ENCODE measurements at regions not wholly inside any gene's neighbourhood (a gene's known extent, or its start where the extent isn't known, plus 50 kb on each side); places are given as distances from the start of the nearest gene placed in this dataset.
"Not testable (repeated sequence)": the region's sequence is repeated elsewhere in the genome, so short reads cannot be mapped to it uniquely, and the experiment has no call there.

- TF ChIP-seq, protein P1, sequence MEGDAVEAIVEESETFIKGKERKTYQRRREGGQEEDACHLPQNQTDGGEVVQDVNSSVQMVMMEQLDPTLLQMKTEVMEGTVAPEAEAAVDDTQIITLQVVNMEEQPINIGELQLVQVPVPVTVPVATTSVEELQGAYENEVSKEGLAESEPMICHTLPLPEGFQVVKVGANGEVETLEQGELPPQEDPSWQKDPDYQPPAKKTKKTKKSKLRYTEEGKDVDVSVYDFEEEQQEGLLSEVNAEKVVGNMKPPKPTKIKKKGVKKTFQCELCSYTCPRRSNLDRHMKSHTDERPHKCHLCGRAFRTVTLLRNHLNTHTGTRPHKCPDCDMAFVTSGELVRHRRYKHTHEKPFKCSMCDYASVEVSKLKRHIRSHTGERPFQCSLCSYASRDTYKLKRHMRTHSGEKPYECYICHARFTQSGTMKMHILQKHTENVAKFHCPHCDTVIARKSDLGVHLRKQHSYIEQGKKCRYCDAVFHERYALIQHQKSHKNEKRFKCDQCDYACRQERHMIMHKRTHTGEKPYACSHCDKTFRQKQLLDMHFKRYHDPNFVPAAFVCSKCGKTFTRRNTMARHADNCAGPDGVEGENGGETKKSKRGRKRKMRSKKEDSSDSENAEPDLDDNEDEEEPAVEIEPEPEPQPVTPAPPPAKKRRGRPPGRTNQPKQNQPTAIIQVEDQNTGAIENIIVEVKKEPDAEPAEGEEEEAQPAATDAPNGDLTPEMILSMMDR (conservative IDR thresholded peaks at IDR 0.05; ENCODE audit: low read depth, low read length), result no peak
- no peak overlapping the region for H3K4me3 ChIP-seq (ENCODE audit: low read depth, low read length)
- no peak for DNase-seq (ENCODE audit: low read depth)
These were observed 326.5 kb downstream of the FLRT2 start for GRCh38 chr14:85856430-85856829.

DNA sequence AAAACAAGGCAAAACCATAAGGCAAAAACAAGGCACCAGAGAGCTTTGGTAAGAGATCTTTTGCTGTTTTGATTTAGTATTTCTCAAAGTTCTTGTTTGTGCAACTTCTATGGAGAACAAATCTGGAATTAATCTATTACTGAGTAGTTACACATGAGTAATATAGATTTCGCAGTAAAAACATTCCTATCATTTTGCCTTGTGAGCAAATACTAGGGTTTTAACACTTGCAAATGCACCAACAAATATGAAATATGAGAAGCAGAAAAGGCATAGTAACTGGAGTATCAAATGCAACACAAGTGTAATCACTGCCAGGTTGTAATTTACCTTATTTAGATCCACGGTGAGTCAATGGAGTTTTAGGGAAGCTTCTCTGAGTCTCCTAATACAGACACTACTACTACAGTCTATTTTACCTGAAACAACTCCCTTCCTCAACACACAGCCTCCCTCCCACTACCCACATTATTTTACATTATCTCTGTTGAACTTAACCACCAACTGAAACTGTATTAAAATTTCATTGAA is 324.1 kb downstream of the FLRT2 start:
- TF ChIP-seq, protein P1 (conservative IDR thresholded peaks at IDR 0.05; ENCODE audit: low read depth, low read length), result no peak
- no peak overlapping the region for H3K4me3 ChIP-seq (ENCODE audit: low read depth, low read length)
- no peak for DNase-seq (ENCODE audit: low read depth)

DNA sequence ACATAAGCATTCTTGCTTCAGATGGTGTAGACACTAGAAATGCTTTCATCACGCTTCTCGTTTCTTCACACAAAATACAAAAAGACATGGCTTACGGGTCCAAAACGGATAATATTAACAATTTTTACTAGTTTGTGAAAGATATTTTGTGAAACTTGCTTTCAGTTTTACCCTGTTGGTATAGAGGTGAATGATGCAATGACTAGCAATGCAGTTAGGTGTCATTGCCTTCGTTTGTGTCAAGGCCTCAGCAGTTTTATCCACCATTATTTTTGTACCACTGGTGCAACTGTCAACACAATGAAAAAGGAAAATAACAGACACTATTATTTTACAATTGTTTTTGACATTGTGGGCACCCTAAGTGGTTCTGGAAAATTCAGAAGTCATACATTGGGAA is 323.0 kb downstream of the FLRT2 start:
- no peak overlapping the region for H3K4me3 ChIP-seq (ENCODE audit: low read depth, low read length)
- DNase-seq (ENCODE audit: low read depth), result no peak
- TF ChIP-seq, protein P1 (conservative IDR thresholded peaks at IDR 0.05; ENCODE audit: low read depth, low read length), result no peak

DNA sequence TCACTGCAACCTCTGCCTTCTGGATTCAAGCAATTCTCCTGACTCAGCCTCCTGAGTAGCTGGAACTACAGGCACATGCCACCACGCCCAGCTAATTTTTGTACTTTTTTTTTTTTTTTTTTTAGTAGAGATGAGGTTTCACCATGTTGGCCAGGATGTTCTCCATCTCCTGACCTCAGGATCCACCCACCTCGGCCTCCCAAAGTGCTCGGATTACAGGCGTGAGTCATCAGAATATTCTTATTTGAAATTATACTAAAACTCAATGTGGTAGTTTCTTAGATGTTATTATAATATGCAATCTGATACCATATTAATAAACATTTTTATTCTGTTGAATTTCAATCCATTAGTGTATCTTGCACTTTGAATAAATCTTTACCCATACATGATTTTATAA is 322.2 kb downstream of the FLRT2 start:
- not testable (repeated sequence) for H3K4me3 ChIP-seq (ENCODE audit: low read depth, low read length); DNase-seq (ENCODE audit: low read depth)

- H3K4me3 ChIP-seq (ENCODE audit: low read depth, low read length); DNase-seq (ENCODE audit: low read depth): not testable (repeated sequence)
These were observed 300.6 kb downstream of the FLRT2 start for GRCh38 chr14:85830549-85830948.

GRCh38 chr14:85829601-85830000 is 299.7 kb downstream of the FLRT2 start:
- not testable (repeated sequence) for DNase-seq (ENCODE audit: low read depth); H3K4me3 ChIP-seq (ENCODE audit: low read depth, low read length)

- no peak overlapping the region for H3K4me3 ChIP-seq (ENCODE audit: low read depth, low read length)
- TF ChIP-seq, protein P1 (conservative IDR thresholded peaks at IDR 0.05; ENCODE audit: low read depth, low read length), result no peak
- no peak for DNase-seq (ENCODE audit: low read depth)
These were observed 294.6 kb downstream of the FLRT2 start for GRCh38 chr14:85824526-85824925.

- TF ChIP-seq, protein P1 (conservative IDR thresholded peaks at IDR 0.05; ENCODE audit: low read depth, low read length), result no peak
- H3K4me3 ChIP-seq (ENCODE audit: low read depth, low read length), result no peak overlapping the region
- no peak for DNase-seq (ENCODE audit: low read depth)
These were observed 292.3 kb downstream of the FLRT2 start for GRCh38 chr14:85822236-85822635.

- TF ChIP-seq, protein P1 (conservative IDR thresholded peaks at IDR 0.05; ENCODE audit: low read depth, low read length), result no peak
- no peak overlapping the region for H3K4me3 ChIP-seq (ENCODE audit: low read depth, low read length)
- no peak for DNase-seq (ENCODE audit: low read depth)
These were observed 287.5 kb downstream of the FLRT2 start for GRCh38 chr14:85817430-85817829.
